Stimulated activated naive CD8-positive, alpha-beta T cell treated with anti-CD3 and anti-CD28 coated beads, Interleukin-15, amount 100 ng/mL, for 72 hours (primary cell): ENCODE measurements at regions not wholly inside any gene's neighbourhood (a gene's known extent, or its start where the extent isn't known, plus 50 kb on each side); places are given as distances from the start of the nearest gene placed in this dataset.
A peak's percentile ranks its signal among the peaks of the same experiment; 100 is the strongest.

Source experiments
- ATAC-seq: fragments of 150-1000 bp; cut with Tn5 transposase; 2 replicates; pipeline ENCODE4 v1.10.0; 2021; ENCODE audit warnings: mild to moderate bottlenecking, moderate library complexity
- DNase-seq, 2 donors: peaks; one replicate each; pipeline ENCODE4 v3.0.0; 2021 to 2022
- H3K27ac Mint-ChIP-seq, 2 donors: one replicate each; pipeline ENCODE4 v1.8.0; 2022; ENCODE audit warnings: mild to moderate bottlenecking in 2 of 2, mixed read lengths in 2 of 2, moderate library complexity in 2 of 2
- H3K27me3 Mint-ChIP-seq: one replicate; pipeline ENCODE4 v1.8.0; 2022; ENCODE audit warnings: mixed read lengths
- H3K4me1 Mint-ChIP-seq: one replicate; pipeline ENCODE4 v1.8.0; 2022; ENCODE audit warnings: mild to moderate bottlenecking, mixed read lengths
- H3K4me3 Mint-ChIP-seq, 2 donors: one replicate each; pipeline ENCODE4 v1.8.0; 2022; ENCODE audit warnings: mild to moderate bottlenecking in 2 of 2, mixed read lengths in 2 of 2, moderate library complexity in 1 of 2
- H3K9me3 Mint-ChIP-seq, 2 donors: one replicate each; pipeline ENCODE4 v1.8.0; 2022; ENCODE audit warnings: mixed read lengths in 2 of 2

DNA sequence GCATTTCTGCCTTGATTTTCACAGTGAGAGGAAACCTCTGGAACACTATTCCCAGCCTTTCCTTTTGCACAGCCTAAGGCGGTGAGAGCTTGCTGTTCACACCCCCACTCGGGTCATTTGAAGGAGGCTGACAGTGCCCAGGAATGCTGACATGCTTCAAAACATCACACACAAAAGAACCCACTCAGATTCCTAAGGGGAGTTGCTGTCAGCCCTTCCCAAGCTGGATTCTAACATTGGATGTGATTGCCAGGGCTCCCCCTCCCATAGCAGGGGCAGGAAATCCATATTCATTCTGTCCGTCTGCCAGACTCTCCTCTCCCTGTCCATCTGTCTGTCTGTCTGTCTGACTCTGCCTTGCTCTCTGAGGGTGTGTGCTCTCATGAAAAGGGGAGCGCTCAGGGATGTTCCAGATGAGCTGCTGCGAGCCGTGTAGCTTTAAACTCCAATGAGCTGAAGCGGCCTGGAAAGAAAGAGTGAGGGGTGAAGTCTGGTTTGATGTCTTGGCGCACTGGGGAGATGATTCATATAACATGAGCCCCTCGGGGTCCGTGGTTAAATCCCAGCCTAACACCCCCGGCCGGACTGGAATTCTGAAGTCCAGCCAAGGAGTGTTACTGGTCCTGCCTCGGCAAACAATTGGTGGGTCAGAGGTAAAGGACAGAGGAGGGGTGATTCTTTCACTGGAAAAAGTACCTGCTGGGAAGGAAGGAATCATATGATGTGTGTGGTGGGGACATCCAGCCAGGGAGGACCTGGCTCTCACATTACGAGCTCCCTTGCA, 517.0 kb downstream of the CCDC171 start:
- no peaks in the 10 kb centered on the region for H3K27me3 Mint-ChIP-seq
- peaks cover 3% of the 10 kb centered on the region for H3K4me1 Mint-ChIP-seq
- ATAC-seq (no peak), DNase-seq (no peak)
- peak overlapping the region in 1 of 2 donors; percentile 77 for H3K27ac Mint-ChIP-seq
- H3K4me3 Mint-ChIP-seq = no peak overlapping the region
- H3K9me3 Mint-ChIP-seq = peaks cover 0 to 7% of the 10 kb centered on the region in 2 donors

- H3K4me3 Mint-ChIP-seq = no peak overlapping the region
- ATAC-seq (no peak), DNase-seq (no peak)
- peaks cover 8% of the 10 kb centered on the region for H3K4me1 Mint-ChIP-seq
- H3K27ac Mint-ChIP-seq = peak overlapping the region in 1 of 2 donors; percentile 77
- H3K9me3 Mint-ChIP-seq = peaks cover 0 to 7% of the 10 kb centered on the region in 2 donors
- no peaks in the 10 kb centered on the region for H3K27me3 Mint-ChIP-seq
Measured at GRCh38 chr9:16070455-16071145, 517.8 kb downstream of the CCDC171 start.

DNA sequence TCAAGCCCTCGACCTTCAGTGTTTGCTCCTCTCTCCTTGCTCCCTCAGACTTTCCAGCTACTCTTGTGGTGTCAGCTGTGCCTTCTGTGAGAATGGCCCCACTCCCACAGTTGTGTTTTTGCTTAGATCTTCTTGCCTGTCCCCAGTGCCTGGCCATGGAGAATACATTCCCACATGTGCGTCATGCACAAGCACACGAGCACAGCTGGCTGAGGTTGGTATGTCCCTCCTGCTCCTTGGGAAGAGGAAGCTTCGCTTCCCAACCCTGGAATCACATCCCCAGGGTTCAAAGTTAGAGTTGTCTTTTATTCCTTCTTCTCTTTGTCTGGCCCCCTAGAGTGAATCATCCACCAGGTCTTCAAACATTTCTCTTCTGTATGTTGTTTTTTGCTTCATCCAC, 518.6 kb downstream of the CCDC171 start:
- no peak overlapping the region for H3K4me3 Mint-ChIP-seq
- no peak overlapping the region for H3K27ac Mint-ChIP-seq
- peaks cover 8% of the 10 kb centered on the region for H3K4me1 Mint-ChIP-seq
- no peak for ATAC-seq
- H3K9me3 Mint-ChIP-seq = peaks cover 0 to 7% of the 10 kb centered on the region in 2 donors
- no peak for DNase-seq
- H3K27me3 Mint-ChIP-seq = no peaks in the 10 kb centered on the region

DNA sequence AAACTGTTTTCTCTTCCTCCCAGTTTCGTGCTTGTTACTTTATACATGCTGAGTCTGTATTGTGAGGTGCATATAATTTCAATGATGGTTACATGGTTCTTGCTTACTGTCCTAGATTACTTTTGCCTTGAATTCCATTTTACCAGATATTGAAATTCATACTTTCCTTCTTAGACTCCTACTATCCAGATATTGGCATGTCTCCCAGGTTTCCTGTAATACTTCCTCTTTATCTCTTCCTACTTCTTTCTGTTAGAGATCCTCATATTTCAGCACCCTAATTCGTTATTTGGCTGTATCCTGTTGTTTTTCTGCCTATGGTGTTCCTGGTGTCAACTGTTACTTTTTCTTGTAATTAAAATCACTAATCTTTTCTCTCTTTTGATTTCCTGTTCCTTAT, 522.1 kb downstream of the CCDC171 start:
- DNase-seq = no peak
- H3K4me1 Mint-ChIP-seq = peaks cover 8% of the 10 kb centered on the region
- H3K4me3 Mint-ChIP-seq = no peak overlapping the region
- peaks cover 0 to 7% of the 10 kb centered on the region in 2 donors for H3K9me3 Mint-ChIP-seq
- H3K27me3 Mint-ChIP-seq = no peaks in the 10 kb centered on the region
- no peak for ATAC-seq
- H3K27ac Mint-ChIP-seq = no peak overlapping the region

GRCh38 chr9:16075696-16076095, 522.9 kb downstream of the CCDC171 start:
- H3K4me3 Mint-ChIP-seq = no peak overlapping the region
- DNase-seq = no peak
- peaks cover 0 to 7% of the 10 kb centered on the region in 2 donors for H3K9me3 Mint-ChIP-seq
- H3K4me1 Mint-ChIP-seq = peaks cover 8% of the 10 kb centered on the region
- no peaks in the 10 kb centered on the region for H3K27me3 Mint-ChIP-seq
- H3K27ac Mint-ChIP-seq = no peak overlapping the region
- no peak for ATAC-seq

DNA sequence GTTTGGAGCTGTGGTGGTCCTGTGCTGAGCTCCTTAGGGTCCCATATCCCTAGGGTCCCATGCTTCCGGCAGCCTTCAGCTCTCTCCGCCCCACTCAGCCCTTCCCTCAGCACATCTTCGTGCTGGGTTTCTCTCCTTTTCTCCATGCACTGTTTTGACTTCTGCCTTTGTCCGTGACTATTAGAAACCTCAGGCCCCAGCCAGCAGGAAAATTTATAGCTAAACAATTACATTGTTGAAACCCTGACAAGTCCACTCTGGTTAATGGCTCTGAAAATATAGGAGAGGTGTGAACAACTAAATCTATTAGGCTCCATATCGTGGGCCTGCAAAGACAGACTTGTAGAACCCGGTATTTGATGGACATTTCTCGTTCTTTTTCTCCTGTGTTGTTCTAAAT, 523.7 kb downstream of the CCDC171 start:
- H3K4me1 Mint-ChIP-seq = peaks cover 8% of the 10 kb centered on the region
- H3K27me3 Mint-ChIP-seq = no peaks in the 10 kb centered on the region
- DNase-seq (no peak), ATAC-seq (no peak)
- peaks cover 0 to 7% of the 10 kb centered on the region in 2 donors for H3K9me3 Mint-ChIP-seq
- no peak overlapping the region for H3K27ac Mint-ChIP-seq
- H3K4me3 Mint-ChIP-seq = no peak overlapping the region

DNA sequence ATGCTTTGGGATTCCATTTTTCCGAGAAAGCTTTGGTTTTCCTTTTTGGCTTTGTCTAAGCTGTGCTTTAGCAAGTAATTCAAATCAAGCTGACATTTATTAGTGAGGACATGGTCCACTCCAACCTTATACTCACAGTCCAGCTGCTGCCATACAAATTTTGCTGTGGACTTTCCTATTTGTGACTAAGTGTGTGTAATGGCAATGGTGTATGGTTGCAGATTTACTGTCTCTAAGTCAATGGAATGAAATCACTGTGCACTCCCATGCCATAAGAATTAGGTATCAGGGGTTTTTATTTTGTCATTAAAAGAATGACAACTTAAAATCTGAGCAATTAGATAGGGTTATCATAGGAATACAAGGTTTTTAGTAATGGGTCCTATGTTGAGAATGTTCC, 530.0 kb downstream of the CCDC171 start:
- no peak for ATAC-seq
- Mint-ChIP-seq H3K27me3 (no peaks in the 10 kb centered on the region), H3K4me1 (no peaks in the 10 kb centered on the region), H3K27ac (no peak overlapping the region), H3K9me3 (peaks cover 12 to 13% of the 10 kb centered on the region in 2 donors), H3K4me3 (no peak overlapping the region)
- DNase-seq = no peak

DNA sequence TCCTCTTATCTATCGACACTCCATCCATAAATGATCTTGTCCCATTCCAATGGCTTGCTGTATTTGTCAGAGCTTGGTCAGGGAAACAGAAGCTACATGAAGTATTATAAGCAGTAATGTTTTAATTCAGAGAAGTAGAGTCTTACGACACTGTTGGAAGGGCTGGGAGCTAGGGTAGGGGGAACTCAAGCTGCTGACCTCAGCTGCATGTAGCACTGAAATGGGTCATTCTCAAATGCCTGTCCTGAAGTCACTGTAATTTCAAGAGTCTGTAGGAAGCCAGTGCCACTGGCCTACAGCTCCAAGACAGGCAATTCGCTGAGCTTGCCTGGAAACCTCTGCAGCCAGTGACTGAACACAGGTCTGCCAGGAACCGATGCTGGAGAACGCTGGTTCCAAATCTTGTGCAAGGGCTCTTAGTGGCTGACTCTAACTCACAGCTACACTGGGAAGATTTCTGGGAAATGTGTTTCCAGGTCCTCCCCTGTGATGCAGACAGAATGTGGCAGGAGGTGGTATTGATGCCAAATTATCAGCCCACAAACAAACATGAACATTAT, 532.4 kb downstream of the CCDC171 start:
- DNase-seq (no peak), ATAC-seq (no peak)
- H3K4me1 Mint-ChIP-seq = no peaks in the 10 kb centered on the region
- H3K4me3 Mint-ChIP-seq = no peak overlapping the region
- H3K27ac Mint-ChIP-seq = no peak overlapping the region
- no peaks in the 10 kb centered on the region for H3K27me3 Mint-ChIP-seq
- peaks cover 12 to 13% of the 10 kb centered on the region in 2 donors for H3K9me3 Mint-ChIP-seq

GRCh38 chr9:16090907-16091629, 538.2 kb downstream of the CCDC171 start:
- DNase-seq = no peak
- ATAC-seq = no peak
- no peak overlapping the region for H3K4me3 Mint-ChIP-seq
- no peaks in the 10 kb centered on the region for H3K27me3 Mint-ChIP-seq
- peaks cover 24 to 30% of the 10 kb centered on the region in 2 donors for H3K9me3 Mint-ChIP-seq
- H3K27ac Mint-ChIP-seq = no peak overlapping the region
- peaks cover 5% of the 10 kb centered on the region for H3K4me1 Mint-ChIP-seq

DNA sequence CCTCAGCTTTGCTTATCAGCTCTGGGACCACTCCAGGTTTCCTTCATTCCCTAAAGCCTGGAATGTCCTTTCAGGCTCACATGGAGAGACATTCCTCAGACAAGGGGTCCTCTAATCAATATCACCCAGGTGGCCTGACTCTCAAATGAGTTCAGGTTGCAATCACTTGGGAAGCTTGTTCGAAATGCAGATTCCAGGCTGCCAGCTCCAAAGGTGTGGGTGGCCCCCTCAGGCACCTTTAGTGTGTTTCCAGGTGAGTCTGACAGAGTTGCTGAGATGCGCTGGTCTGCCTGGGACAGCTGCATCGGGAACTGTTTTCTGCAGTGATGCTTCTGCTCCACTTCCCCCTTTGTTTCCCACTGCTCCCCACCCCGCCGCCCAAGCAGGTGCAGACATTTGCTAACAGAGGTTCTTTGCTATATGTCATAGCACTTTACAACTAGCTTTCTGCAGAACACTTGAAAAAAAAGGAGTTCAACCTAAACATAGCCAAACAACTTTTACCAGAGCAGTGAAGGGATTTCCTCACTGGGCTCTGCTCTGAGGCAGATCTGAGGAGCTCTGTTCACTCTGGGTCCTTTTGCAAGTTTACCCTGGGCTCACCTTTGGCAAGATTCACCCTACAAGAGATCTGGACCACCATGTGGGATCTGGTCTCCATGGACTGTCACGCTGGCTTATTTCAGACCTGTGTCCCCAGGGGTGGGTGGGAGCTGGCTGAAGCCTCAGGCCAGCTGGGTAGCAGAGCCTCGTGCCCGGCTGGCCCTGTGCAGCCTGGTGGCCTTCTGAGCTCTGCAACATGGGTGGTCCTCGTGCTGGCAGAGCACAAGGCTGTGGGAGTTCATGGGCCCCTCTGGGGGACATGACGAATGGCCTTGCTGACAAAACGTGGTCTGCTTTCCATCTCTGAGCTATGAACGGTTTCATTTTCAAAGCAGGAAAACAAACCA, 539.6 kb downstream of the CCDC171 start:
- no peak for ATAC-seq
- H3K4me3 Mint-ChIP-seq = no peak overlapping the region
- peaks cover 17 to 18% of the 10 kb centered on the region in 2 donors for H3K9me3 Mint-ChIP-seq
- peaks cover 5% of the 10 kb centered on the region for H3K4me1 Mint-ChIP-seq
- no peaks in the 10 kb centered on the region for H3K27me3 Mint-ChIP-seq
- no peak overlapping the region for H3K27ac Mint-ChIP-seq
- no peak for DNase-seq

- H3K4me3 Mint-ChIP-seq = no peak overlapping the region
- no peak for ATAC-seq
- DNase-seq = no peak
- peaks cover 12 to 18% of the 10 kb centered on the region in 2 donors for H3K9me3 Mint-ChIP-seq
- no peak overlapping the region for H3K27ac Mint-ChIP-seq
- peaks cover under 1% of the 10 kb centered on the region for H3K4me1 Mint-ChIP-seq
- H3K27me3 Mint-ChIP-seq = no peaks in the 10 kb centered on the region
Measured at GRCh38 chr9:16098306-16098705, 545.5 kb downstream of the CCDC171 start.

DNA sequence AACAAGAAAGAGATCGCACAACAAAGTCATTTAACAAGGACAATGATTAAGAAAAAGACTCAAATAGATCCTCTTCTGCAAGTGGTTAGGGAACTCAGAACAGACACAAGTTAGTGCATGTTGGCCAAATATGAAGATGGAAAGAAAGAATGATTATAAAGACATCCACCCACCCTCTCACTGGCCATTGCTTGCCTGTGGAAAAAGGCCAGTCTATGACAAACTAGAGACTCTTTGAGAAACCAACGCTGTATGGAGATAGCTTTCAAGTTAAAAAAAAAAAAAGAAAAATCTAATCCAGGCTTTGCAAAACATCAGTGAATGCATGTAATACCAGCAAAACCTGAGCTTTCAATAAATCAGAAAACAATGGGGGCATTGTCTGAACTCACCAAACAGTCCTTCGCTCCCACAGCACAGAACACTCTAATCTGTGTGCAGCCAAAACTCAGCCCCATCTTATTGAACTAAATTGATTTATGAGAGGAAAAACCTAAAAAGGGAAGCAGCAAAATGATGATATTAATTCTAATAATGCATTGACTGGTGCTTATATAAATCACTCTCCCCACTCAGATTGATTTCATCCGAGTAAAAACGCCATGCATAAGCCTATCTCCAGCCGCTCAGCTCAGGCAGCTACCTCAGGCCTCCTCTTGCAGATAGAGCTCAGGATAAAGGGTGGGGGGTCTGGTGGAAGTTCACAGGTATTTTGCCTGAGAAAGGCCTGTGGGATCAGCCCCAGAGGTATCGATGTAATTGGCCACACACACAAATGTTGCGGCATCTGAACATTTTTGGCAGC, 547.1 kb downstream of the CCDC171 start:
- no peaks in the 10 kb centered on the region for H3K4me1 Mint-ChIP-seq
- no peak overlapping the region for H3K27ac Mint-ChIP-seq
- H3K27me3 Mint-ChIP-seq = no peaks in the 10 kb centered on the region
- peaks cover 5 to 8% of the 10 kb centered on the region in 2 donors for H3K9me3 Mint-ChIP-seq
- H3K4me3 Mint-ChIP-seq = no peak overlapping the region
- DNase-seq = no peak
- no peak for ATAC-seq

DNA sequence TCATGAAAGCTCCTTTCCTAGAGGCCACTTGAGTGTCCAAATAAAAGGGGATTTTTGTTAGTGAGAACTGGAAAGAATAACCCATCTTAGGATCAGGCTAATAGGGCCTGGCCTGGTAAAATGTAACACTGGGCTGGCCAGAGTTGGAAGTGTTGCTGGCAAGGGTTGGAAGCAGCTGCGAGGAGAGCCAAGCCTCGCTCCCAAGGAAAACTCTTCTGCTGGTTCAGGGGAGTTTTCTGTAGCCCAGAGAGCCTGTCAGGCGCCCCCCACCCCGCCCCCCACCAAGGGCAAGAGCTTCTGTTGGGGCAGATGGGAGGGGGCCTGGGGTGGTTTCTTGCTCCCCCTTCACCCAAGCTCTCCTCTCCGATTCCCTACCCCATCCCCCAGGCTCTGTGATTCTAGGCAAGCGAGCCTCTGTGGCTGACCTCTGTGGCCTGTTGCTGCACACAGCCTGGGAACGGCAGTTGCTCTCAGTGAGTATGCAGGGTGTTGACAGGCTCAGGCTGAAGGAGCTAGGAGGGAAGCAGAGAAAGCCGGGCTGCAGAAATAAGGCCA, 547.8 kb downstream of the CCDC171 start:
- Mint-ChIP-seq H3K27me3 (no peaks in the 10 kb centered on the region), H3K9me3 (peaks cover 0 to 1% of the 10 kb centered on the region in 2 donors), H3K27ac (no peak overlapping the region), H3K4me1 (no peaks in the 10 kb centered on the region), H3K4me3 (no peak overlapping the region)
- ATAC-seq (no peak), DNase-seq (no peak)

- no peak for DNase-seq
Measured at GRCh38 chr9:16102154-16102553, 549.3 kb downstream of the CCDC171 start.

More at GRCh38 chr9:16102154-16102553, 549.3 kb downstream of the CCDC171 start:
- H3K4me1 Mint-ChIP-seq = no peaks in the 10 kb centered on the region
- no peak overlapping the region for H3K27ac Mint-ChIP-seq
- no peak for ATAC-seq
- no peaks in the 10 kb centered on the region for H3K9me3 Mint-ChIP-seq
- no peaks in the 10 kb centered on the region for H3K27me3 Mint-ChIP-seq
- no peak overlapping the region for H3K4me3 Mint-ChIP-seq
